Keratinocyte (primary cell): ENCODE measurements at regions not wholly inside any gene's neighbourhood (a gene's known extent, or its start where the extent isn't known, plus 50 kb on each side); places are given as distances from the start of the nearest gene placed in this dataset.

Experiments used
- DNase-seq: peaks from one replicate; pipeline ENCODE4 v3.0.0-alpha.2; 2011; ENCODE audit warnings: low read depth, missing footprints, low spot score
- FAIRE-seq: peaks from 2 replicates; lab custom pipeline; 2011; peaks lifted over from hg19 to GRCh38; lab: Jason Lieb, UNC
- H2AFZ ChIP-seq: 2 replicates; pipeline ENCODE4 v1.6.0; 2012; ENCODE audit warnings: low read length, control low read depth, inconsistent platforms; ENCODE audit not compliant: control insufficient read depth
- H3K27ac ChIP-seq: 2 replicates; pipeline ENCODE4 v1.5.1; 2011; ENCODE audit warnings: low read length; ENCODE audit not compliant: control insufficient read depth, insufficient read depth
- H3K27me3 ChIP-seq: 3 replicates; pipeline ENCODE4 v1.6.0; 2011; ENCODE audit warnings: low read length; ENCODE audit not compliant: control insufficient read depth, insufficient read depth; ENCODE audit errors: extremely low read depth
- H3K36me3 ChIP-seq, 2 experiments: 2 replicates in 1 of 2; 3 replicates in 1 of 2; pipeline ENCODE4 v1.5.1; 2011; ENCODE audit warnings: low read length in 2 of 2, mild to moderate bottlenecking in 1 of 2; ENCODE audit not compliant: control insufficient read depth in 2 of 2, insufficient read depth in 2 of 2; ENCODE audit errors: extremely low read depth in 1 of 2
- H3K4me1 ChIP-seq: 3 replicates; pipeline ENCODE4 v1.5.1; 2011; ENCODE audit warnings: low read length; ENCODE audit not compliant: control insufficient read depth, insufficient read depth; ENCODE audit errors: extremely low read depth
- H3K4me2 ChIP-seq: 3 replicates; pipeline ENCODE4 v1.6.0; 2011; ENCODE audit warnings: low read depth, low read length; ENCODE audit not compliant: control insufficient read depth, insufficient read depth; ENCODE audit errors: extremely low read depth
- H3K4me3 ChIP-seq, 3 experiments: fragments of 200-600 bp in 1 of 3; sonication (generic) in 1 of 3; 2 replicates in 2 of 3; 3 replicates in 1 of 3; pipeline ENCODE4 v1.5.1; 2011 to 2016; ENCODE audit warnings: low read length in 3 of 3, mild to moderate bottlenecking in 3 of 3, control low read depth in 2 of 3, inconsistent platforms in 1 of 3, low read depth in 1 of 3, mixed read lengths in 1 of 3, mixed run types in 1 of 3, moderate library complexity in 1 of 3; ENCODE audit not compliant: control insufficient read depth in 2 of 3, insufficient read depth in 2 of 3; ENCODE audit errors: extremely low read depth in 1 of 3
- H3K79me2 ChIP-seq: 2 replicates; pipeline ENCODE4 v1.6.0; 2012; ENCODE audit warnings: low read length; ENCODE audit not compliant: control insufficient read depth, insufficient read depth
- H3K9ac ChIP-seq: 3 replicates; pipeline ENCODE4 v1.6.0; 2011; ENCODE audit warnings: low read length; ENCODE audit not compliant: control insufficient read depth, insufficient read depth; ENCODE audit errors: extremely low read depth
- H3K9me1 ChIP-seq: 3 replicates; pipeline ENCODE4 v1.6.0; 2011; ENCODE audit warnings: low read length; ENCODE audit not compliant: control insufficient read depth, insufficient read depth; ENCODE audit errors: extremely low read depth
- H3K9me3 ChIP-seq: 2 replicates; pipeline ENCODE4 v1.5.1; 2012; ENCODE audit warnings: low read depth, low read length; ENCODE audit not compliant: control insufficient read depth
- H4K20me1 ChIP-seq: 3 replicates; pipeline ENCODE4 v1.6.0; 2011; ENCODE audit warnings: low read length; ENCODE audit not compliant: control insufficient read depth, insufficient read depth; ENCODE audit errors: extremely low read depth
- EZH2 ChIP-seq: IDR thresholded peaks from one replicate; pipeline ENCODE4 v1.6.1; 2012; ENCODE audit warnings: inconsistent platforms, mild to moderate bottlenecking, low read length, moderate library complexity
- dilution Hi-C: fragments of 300-500 bp; cut with MboI; formaldehyde crosslinking; loops from one replicate; pipeline ENCODE4 v1.7.0; 2020; ENCODE audit warnings: low sequenced_read_pairs; ENCODE audit not compliant: extremely low pct_ligation_motif_present
- TF ChIP-seq, protein P1 (sequence below), 3 experiments: IDR thresholded peaks in 1 of 3; conservative IDR thresholded peaks in 1 of 3; optimal IDR thresholded peaks in 1 of 3; 2 replicates in 2 of 3; 3 replicates in 1 of 3; pipeline versions ENCODE3 to v1.5.1; 2011; ENCODE audit warnings: low read length in 3 of 3, mild to moderate bottlenecking in 3 of 3, moderate library complexity in 2 of 3, control low read depth in 1 of 3, inconsistent platforms in 1 of 3; ENCODE audit not compliant: insufficient read depth in 2 of 3; ENCODE audit errors: extremely low read depth in 1 of 3

DNA sequence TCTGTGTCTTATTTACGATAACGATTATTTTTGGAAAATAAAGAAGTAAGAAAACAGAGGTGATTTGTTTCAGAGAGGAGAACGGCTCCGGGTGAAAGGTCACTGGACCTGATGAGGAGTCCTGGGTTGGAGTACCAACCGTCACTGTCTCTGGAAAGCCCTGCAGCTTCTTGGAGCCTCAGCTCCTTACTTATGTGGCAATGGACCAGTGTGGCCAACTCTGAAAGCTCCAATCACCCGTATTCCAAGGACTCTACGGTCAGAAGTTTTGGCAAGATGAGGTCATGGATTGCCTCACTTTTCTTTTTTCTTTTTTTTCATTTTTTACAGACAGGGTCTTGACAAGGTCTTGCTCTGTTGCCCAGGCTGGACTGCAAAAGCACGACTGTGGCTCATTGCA, 84.8 kb downstream of the KLF4 start:
- Histone ChIP-seq H3K27me3 (no peaks in the 10 kb centered on the region), H3K9me3 (no peaks in the 10 kb centered on the region), H3K9me1 (no peaks in the 10 kb centered on the region), H3K4me1 (peaks cover 1% of the 10 kb centered on the region), H4K20me1 (no peaks in the 10 kb centered on the region), H3K27ac (no peak overlapping the region), H3K4me3 (no peak overlapping the region), H3K79me2 (no peaks in the 10 kb centered on the region), H3K9ac (no peak overlapping the region), H3K36me3 (no peaks in the 10 kb centered on the region), H3K4me2 (no peak overlapping the region), H2AFZ (no peak overlapping the region)
- dilution Hi-C loops = no loop called here
- FAIRE-seq (no peak), DNase-seq (no peak)
- TF ChIP-seq, protein P1, sequence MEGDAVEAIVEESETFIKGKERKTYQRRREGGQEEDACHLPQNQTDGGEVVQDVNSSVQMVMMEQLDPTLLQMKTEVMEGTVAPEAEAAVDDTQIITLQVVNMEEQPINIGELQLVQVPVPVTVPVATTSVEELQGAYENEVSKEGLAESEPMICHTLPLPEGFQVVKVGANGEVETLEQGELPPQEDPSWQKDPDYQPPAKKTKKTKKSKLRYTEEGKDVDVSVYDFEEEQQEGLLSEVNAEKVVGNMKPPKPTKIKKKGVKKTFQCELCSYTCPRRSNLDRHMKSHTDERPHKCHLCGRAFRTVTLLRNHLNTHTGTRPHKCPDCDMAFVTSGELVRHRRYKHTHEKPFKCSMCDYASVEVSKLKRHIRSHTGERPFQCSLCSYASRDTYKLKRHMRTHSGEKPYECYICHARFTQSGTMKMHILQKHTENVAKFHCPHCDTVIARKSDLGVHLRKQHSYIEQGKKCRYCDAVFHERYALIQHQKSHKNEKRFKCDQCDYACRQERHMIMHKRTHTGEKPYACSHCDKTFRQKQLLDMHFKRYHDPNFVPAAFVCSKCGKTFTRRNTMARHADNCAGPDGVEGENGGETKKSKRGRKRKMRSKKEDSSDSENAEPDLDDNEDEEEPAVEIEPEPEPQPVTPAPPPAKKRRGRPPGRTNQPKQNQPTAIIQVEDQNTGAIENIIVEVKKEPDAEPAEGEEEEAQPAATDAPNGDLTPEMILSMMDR (optimal IDR thresholded peaks at IDR 0.05 in 1 of 3, IDR thresholded peaks at IDR 0.05 in 1 of 3, conservative IDR thresholded peaks at IDR 0.05 in 1 of 3; ENCODE audit: extremely low read depth in 1 of 3, insufficient read depth in 2 of 3, low read length in 3 of 3) = no peak
- TF ChIP-seq EZH2 = no peak

DNA sequence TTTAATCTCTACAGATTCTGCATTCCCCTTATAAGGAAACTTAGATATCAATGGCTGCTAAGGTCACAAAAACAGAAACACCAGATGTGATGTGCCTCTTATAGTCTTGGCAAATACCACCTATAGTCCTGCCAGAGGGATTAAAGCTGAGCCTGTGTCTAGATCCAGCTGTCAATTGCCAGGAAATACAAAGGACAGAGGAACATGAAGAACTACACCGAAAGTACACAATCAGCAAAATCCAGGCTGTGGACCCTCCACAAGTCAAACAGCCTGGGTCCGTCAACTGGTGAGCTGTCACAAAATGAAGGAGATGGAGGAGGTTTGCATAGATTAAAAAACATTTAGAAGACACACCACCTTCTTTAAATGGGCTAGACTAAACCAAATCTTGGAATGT, 85.4 kb downstream of the KLF4 start:
- Histone ChIP-seq H3K9me1 (no peaks in the 10 kb centered on the region), H3K4me3 (no peak overlapping the region), H3K27me3 (no peaks in the 10 kb centered on the region), H3K9me3 (no peaks in the 10 kb centered on the region), H3K27ac (no peak overlapping the region), H3K9ac (no peak overlapping the region), H3K36me3 (no peaks in the 10 kb centered on the region), H3K4me1 (no peaks in the 10 kb centered on the region), H2AFZ (no peak overlapping the region), H3K4me2 (no peak overlapping the region), H4K20me1 (no peaks in the 10 kb centered on the region), H3K79me2 (no peaks in the 10 kb centered on the region)
- no peak for TF ChIP-seq EZH2
- TF ChIP-seq, protein P1 (optimal IDR thresholded peaks at IDR 0.05 in 1 of 3, IDR thresholded peaks at IDR 0.05 in 1 of 3, conservative IDR thresholded peaks at IDR 0.05 in 1 of 3; ENCODE audit: extremely low read depth in 1 of 3, insufficient read depth in 2 of 3, low read length in 3 of 3) = no peak
- dilution Hi-C loops = no loop called here
- DNase-seq (no peak), FAIRE-seq (no peak)
